Trophoblast cell (in vitro differentiated cells and primary cell): ENCODE measurements at regions not wholly inside any gene's neighbourhood (a gene's known extent, or its start where the extent isn't known, plus 50 kb on each side); places are given as distances from the start of the nearest gene placed in this dataset.
A peak's percentile ranks its signal among the peaks of the same experiment; 100 is the strongest.

ENCODE experiments used
- DNase-seq, 2 donors: peaks; one replicate each; pipeline ENCODE4 v3.0.0-alpha.2; 2016
- H2AFZ ChIP-seq: 2 replicates; pipeline ENCODE4 v1.6.1; 2013; ENCODE audit warnings: low read length, moderate library complexity, mild to moderate bottlenecking; ENCODE audit not compliant: insufficient read depth, poor library complexity
- H2AK5ac ChIP-seq: 2 replicates; pipeline ENCODE4 v1.6.1; 2013; ENCODE audit warnings: mild to moderate bottlenecking, low read length
- H2BK120ac ChIP-seq: 2 replicates; pipeline ENCODE4 v1.6.1; 2013; ENCODE audit warnings: low read length, mild to moderate bottlenecking, moderate library complexity; ENCODE audit not compliant: insufficient read depth, poor library complexity
- H2BK12ac ChIP-seq: 2 replicates; pipeline ENCODE4 v1.6.1; 2013; ENCODE audit warnings: mild to moderate bottlenecking, low read length, moderate library complexity
- H2BK5ac ChIP-seq: 2 replicates; pipeline ENCODE4 v1.6.1; 2013; ENCODE audit warnings: low read length, low read depth, moderate library complexity, mild to moderate bottlenecking; ENCODE audit not compliant: poor library complexity
- H3K14ac ChIP-seq: 2 replicates; pipeline ENCODE4 v1.6.1; 2013; ENCODE audit warnings: mild to moderate bottlenecking, low read length
- H3K18ac ChIP-seq: 2 replicates; pipeline ENCODE4 v1.6.1; 2013; ENCODE audit warnings: mild to moderate bottlenecking, low read length
- H3K23ac ChIP-seq: 2 replicates; pipeline ENCODE4 v1.6.1; 2013; ENCODE audit warnings: low read length
- H3K27ac ChIP-seq: 2 replicates; pipeline ENCODE4 v1.5.1; 2013; ENCODE audit warnings: low read depth, mild to moderate bottlenecking, inconsistent platforms, low read length, moderate library complexity
- H3K27me3 ChIP-seq: 2 replicates; pipeline ENCODE4 v1.6.1; 2013; ENCODE audit warnings: inconsistent platforms, mild to moderate bottlenecking, low read length, moderate library complexity; ENCODE audit not compliant: insufficient read depth
- H3K36me3 ChIP-seq, 2 experiments: 1 replicate in 1 of 2; 2 replicates in 1 of 2; pipeline ENCODE4 v1.6.1; 2013; ENCODE audit warnings: low read length in 2 of 2, mild to moderate bottlenecking in 2 of 2, moderate library complexity in 1 of 2; ENCODE audit not compliant: insufficient read depth in 2 of 2, control insufficient read depth in 1 of 2
- H3K4ac ChIP-seq: 2 replicates; pipeline ENCODE4 v1.6.1; 2013; ENCODE audit warnings: low read depth, mild to moderate bottlenecking, low read length, moderate library complexity
- H3K4me1 ChIP-seq, 2 experiments: 1 replicate in 1 of 2; 2 replicates in 1 of 2; pipeline ENCODE4 v1.6.1; 2013; ENCODE audit warnings: low read length in 2 of 2, mild to moderate bottlenecking in 2 of 2, moderate library complexity in 1 of 2; ENCODE audit not compliant: insufficient read depth in 2 of 2, control insufficient read depth in 1 of 2
- H3K4me2 ChIP-seq: 2 replicates; pipeline ENCODE4 v1.6.1; 2013; ENCODE audit warnings: inconsistent platforms, mild to moderate bottlenecking, low read length, moderate library complexity
- H3K4me3 ChIP-seq: 2 replicates; pipeline ENCODE4 v1.5.1; 2013; ENCODE audit warnings: mild to moderate bottlenecking, low read depth, low read length, inconsistent platforms
- H3K79me1 ChIP-seq: one replicate; pipeline ENCODE4 v1.6.1; 2013; ENCODE audit warnings: low read length
- H3K79me2 ChIP-seq: 2 replicates; pipeline ENCODE4 v1.6.1; 2013; ENCODE audit warnings: low read length, mild to moderate bottlenecking; ENCODE audit not compliant: control insufficient read depth, insufficient read depth, poor library complexity
- H3K9ac ChIP-seq: 2 replicates; pipeline ENCODE4 v1.6.1; 2013; ENCODE audit warnings: mild to moderate bottlenecking, low read length
- H3K9me3 ChIP-seq: 2 replicates; pipeline ENCODE4 v1.6.1; 2013; ENCODE audit warnings: low read depth, mild to moderate bottlenecking, control low read depth, inconsistent platforms, low read length; ENCODE audit not compliant: insufficient read depth
- H4K12ac ChIP-seq: 2 replicates; pipeline ENCODE4 v1.6.1; 2013; ENCODE audit warnings: low read depth, mild to moderate bottlenecking, low read length, moderate library complexity
- H4K8ac ChIP-seq: 2 replicates; pipeline ENCODE4 v1.6.1; 2013; ENCODE audit warnings: low read depth, mild to moderate bottlenecking, low read length, moderate library complexity
- H4K91ac ChIP-seq: one replicate; pipeline ENCODE4 v1.6.1; 2013; ENCODE audit warnings: low read depth, mild to moderate bottlenecking, low read length, moderate library complexity
- WGBS: extraction: QIAGEN DNeasy Blood & Tissue Kit; methylation state at CpG from one replicate; pipeline ENCODE4 v1.1.7; 2013; ENCODE audit warnings: missing lambda C conversion rate; ENCODE audit not compliant: insufficient read length, insufficient coverage; ENCODE audit errors: extremely low coverage; 5-methylcytosine and 5-hydroxymethylcytosine counted together

DNA sequence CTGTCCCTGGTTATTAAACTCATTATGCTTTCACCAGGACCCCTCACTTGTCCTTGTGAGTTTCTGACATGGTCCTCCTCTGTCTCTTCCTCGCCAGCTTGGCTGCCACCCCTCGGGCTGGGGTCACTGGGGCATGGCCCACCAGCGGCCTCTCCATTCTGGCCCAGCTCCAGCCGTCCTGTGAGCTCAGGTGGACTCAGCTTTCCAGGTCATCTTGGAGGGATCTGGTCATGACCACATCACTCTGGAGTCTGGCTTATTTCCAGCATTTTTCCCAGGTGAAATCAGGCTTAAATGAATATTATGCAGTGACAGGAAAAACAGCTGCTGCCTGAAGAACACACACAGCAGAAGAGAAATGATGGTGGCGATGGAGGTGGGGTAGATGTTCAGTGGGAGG lies 224.5 kb downstream of the ADAMTS15 start:
- H3K36me3 ChIP-seq: no peaks in the 10 kb centered on the region
- H3K79me1 ChIP-seq: peaks cover 3% of the 10 kb centered on the region
- no peak overlapping the region for H2AK5ac ChIP-seq
- peaks cover 3% of the 10 kb centered on the region for H3K9me3 ChIP-seq
- no peak overlapping the region for H2AFZ ChIP-seq
- no peak overlapping the region for H4K91ac ChIP-seq
- no peaks in the 10 kb centered on the region for H3K79me2 ChIP-seq
- DNase-seq: peak; percentile 54 to 74
- H4K8ac ChIP-seq: no peak overlapping the region
- H3K14ac ChIP-seq: no peak overlapping the region
- no peak overlapping the region for H3K9ac ChIP-seq
- H4K12ac ChIP-seq: no peak overlapping the region
- no peak overlapping the region for H3K4ac ChIP-seq
- H2BK12ac ChIP-seq: no peak overlapping the region
- no peak overlapping the region for H3K23ac ChIP-seq
- no peak overlapping the region for H2BK5ac ChIP-seq
- no peaks in the 10 kb centered on the region for H3K27me3 ChIP-seq
- H3K4me2 ChIP-seq: peak overlapping the region; percentile 22
- peaks cover 14 to 28% of the 10 kb centered on the region in 2 experiments for H3K4me1 ChIP-seq
- WGBS: no CpG with 5 or more reads among the region's 5 CpGs
- H3K18ac ChIP-seq: no peak overlapping the region
- no peak overlapping the region for H2BK120ac ChIP-seq
- no peak overlapping the region for H3K4me3 ChIP-seq
- H3K27ac ChIP-seq: peak overlapping the region; percentile 9

DNA sequence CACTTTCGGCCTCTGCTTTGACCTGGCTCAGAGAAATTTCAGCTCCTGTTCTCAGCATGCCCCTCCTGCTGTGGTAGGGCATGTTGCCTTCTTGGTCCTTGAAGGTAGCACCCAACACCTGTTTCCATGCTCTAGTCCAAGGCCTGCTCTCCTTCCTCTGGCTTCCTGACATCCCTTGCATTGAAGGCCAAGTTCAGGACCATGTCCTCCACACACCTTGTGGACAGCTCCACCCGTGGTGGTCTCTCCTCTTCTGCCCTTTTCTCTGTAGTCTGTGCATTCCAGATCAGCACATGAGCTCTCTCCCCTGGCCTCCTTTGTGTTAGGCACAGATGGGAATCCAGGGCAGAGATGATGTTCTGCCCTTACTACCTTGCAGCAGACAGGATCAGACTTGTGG lies 225.3 kb downstream of the ADAMTS15 start:
- no peak overlapping the region for H3K23ac ChIP-seq
- H3K27me3 ChIP-seq: no peaks in the 10 kb centered on the region
- no peak overlapping the region for H4K8ac ChIP-seq
- no CpG with 5 or more reads among the region's 2 CpGs for WGBS
- H4K91ac ChIP-seq: no peak overlapping the region
- no peak overlapping the region for H2AFZ ChIP-seq
- no peak overlapping the region for H2BK5ac ChIP-seq
- no peak overlapping the region for H2BK12ac ChIP-seq
- H3K36me3 ChIP-seq: no peaks in the 10 kb centered on the region
- no peak for DNase-seq
- no peak overlapping the region for H3K4ac ChIP-seq
- H3K18ac ChIP-seq: no peak overlapping the region
- no peak overlapping the region for H4K12ac ChIP-seq
- no peak overlapping the region for H3K4me2 ChIP-seq
- H3K4me3 ChIP-seq: no peak overlapping the region
- H3K79me1 ChIP-seq: peaks cover 3% of the 10 kb centered on the region
- peaks cover 14 to 28% of the 10 kb centered on the region in 2 experiments for H3K4me1 ChIP-seq
- no peak overlapping the region for H2BK120ac ChIP-seq
- peaks cover 3% of the 10 kb centered on the region for H3K9me3 ChIP-seq
- H3K9ac ChIP-seq: no peak overlapping the region
- no peak overlapping the region for H3K14ac ChIP-seq
- no peak overlapping the region for H3K27ac ChIP-seq
- no peak overlapping the region for H2AK5ac ChIP-seq
- H3K79me2 ChIP-seq: no peaks in the 10 kb centered on the region

DNA sequence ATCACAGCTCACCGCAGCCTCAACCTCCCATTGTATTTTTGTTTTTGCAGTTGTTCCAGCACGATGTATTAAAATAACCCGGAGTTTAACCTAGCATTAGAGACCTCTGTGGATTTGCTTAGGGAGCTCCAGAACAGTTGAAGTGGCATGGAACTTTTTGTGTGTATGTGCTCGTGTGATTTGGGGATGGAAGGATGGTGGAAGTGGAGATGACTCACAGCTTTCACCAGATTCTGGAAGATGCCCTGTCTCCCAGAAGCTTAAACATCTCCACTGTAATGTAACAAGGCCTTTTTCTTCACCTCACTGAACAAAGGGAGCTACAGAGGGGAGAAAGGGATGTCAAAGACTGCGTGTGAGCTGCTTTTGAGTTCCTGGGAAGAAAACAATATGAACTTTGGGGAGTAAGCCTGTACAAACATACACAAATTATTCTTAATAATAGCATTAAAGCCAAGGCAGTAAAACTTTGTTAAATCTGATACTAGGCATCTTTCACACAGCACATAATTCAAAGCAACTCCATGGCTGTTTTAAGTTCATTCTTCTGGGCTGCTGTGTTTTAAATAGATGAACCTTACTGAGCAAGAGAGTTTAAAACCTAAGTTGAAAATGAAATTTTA lies 226.4 kb downstream of the ADAMTS15 start:
- Histone ChIP-seq H2BK12ac (no peak overlapping the region), H4K12ac (no peak overlapping the region), H3K4me1 (peaks cover 14 to 28% of the 10 kb centered on the region in 2 experiments), H3K79me2 (no peaks in the 10 kb centered on the region), H2AK5ac (no peak overlapping the region), H3K9ac (no peak overlapping the region), H3K9me3 (peaks cover 3% of the 10 kb centered on the region), H3K18ac (no peak overlapping the region), H3K4me3 (no peak overlapping the region), H3K14ac (no peak overlapping the region), H4K8ac (no peak overlapping the region), H3K4me2 (no peak overlapping the region), H3K4ac (no peak overlapping the region), H3K79me1 (peaks cover 3% of the 10 kb centered on the region), H2BK120ac (no peak overlapping the region), H2BK5ac (no peak overlapping the region), H3K27ac (no peak overlapping the region), H3K27me3 (no peaks in the 10 kb centered on the region), H3K23ac (no peak overlapping the region), H4K91ac (no peak overlapping the region), H3K36me3 (no peaks in the 10 kb centered on the region), H2AFZ (no peak overlapping the region)
- no peak for DNase-seq
- no CpG with 5 or more reads among the region's 5 CpGs for WGBS

DNA sequence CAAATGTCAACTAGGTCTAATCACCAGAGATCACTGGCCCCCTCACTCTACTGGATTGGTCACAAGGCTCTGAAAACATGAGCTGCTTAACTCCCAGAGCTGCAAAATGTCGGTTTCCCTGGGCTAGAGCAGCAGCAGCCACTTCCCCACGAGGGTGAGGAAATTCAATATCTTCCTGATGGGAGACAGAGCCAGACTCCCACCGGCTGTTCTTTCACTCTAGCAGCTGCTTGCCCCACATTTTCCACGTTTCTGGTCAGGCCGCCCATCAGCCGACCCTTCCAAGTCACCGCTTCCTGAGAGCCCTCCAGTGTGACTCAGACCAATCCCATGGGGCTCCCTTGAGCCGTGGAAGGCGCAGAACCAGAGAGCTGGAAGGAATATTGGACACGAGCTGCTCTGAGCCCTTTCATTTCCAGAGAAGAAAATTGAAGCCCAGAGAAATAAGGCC lies 227.0 kb downstream of the ADAMTS15 start:
- Histone ChIP-seq H3K79me2 (no peaks in the 10 kb centered on the region), H2BK5ac (no peak overlapping the region), H3K9ac (no peak overlapping the region), H2BK120ac (no peak overlapping the region), H3K79me1 (peaks cover 3% of the 10 kb centered on the region), H3K23ac (no peak overlapping the region), H3K4me2 (no peak overlapping the region), H3K27me3 (no peaks in the 10 kb centered on the region), H3K4me3 (no peak overlapping the region), H3K18ac (no peak overlapping the region), H3K4ac (no peak overlapping the region), H3K36me3 (no peaks in the 10 kb centered on the region), H2BK12ac (no peak overlapping the region), H4K12ac (no peak overlapping the region), H2AK5ac (no peak overlapping the region), H3K4me1 (peaks cover 14 to 28% of the 10 kb centered on the region in 2 experiments), H3K9me3 (peaks cover 3% of the 10 kb centered on the region), H3K27ac (no peak overlapping the region), H3K14ac (no peak overlapping the region), H4K8ac (no peak overlapping the region), H4K91ac (no peak overlapping the region), H2AFZ (no peak overlapping the region)
- no CpG with 5 or more reads among the region's 10 CpGs for WGBS
- DNase-seq: no peak
